C4-2B (cell line): ENCODE measurements at regions not wholly inside any gene's neighbourhood (a gene's known extent, or its start where the extent isn't known, plus 50 kb on each side); places are given as distances from the start of the nearest gene placed in this dataset.

Experiments
- H3K27ac ChIP-seq: fragments of 450-650 bp; 2 replicates; pipeline ENCODE4 v1.5.1; 2017
- ZFX ChIP-seq: fragments of 450-650 bp; IDR thresholded peaks from 2 replicates; pipeline ENCODE4 v1.6.1; 2017
- TF ChIP-seq, protein P1 (sequence below): fragments of 450-650 bp; conservative IDR thresholded peaks from 2 replicates; pipeline ENCODE4 v1.5.1; 2017; ENCODE audit warnings: mild to moderate bottlenecking

DNA sequence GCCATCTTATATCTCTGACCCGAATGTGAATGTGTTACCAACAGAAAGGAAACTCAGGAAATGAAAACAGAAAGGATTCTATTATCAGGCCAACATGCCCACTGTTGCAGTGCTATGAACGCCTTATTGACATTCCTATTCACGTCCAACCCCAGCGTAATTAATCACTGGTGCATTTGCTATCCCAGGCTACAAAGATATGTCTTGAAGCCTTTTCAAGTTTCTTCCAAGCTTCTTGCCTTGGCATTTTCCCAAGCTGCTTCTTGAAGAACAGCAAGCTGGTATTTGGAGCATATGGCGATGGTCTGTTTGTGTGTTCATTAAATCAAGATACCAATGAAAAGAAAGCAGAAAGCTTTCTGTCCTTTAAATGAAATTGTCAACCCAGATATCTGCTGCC lies 579.2 kb upstream of the ZNF462 start:
- H3K27ac ChIP-seq: no peak overlapping the region

DNA sequence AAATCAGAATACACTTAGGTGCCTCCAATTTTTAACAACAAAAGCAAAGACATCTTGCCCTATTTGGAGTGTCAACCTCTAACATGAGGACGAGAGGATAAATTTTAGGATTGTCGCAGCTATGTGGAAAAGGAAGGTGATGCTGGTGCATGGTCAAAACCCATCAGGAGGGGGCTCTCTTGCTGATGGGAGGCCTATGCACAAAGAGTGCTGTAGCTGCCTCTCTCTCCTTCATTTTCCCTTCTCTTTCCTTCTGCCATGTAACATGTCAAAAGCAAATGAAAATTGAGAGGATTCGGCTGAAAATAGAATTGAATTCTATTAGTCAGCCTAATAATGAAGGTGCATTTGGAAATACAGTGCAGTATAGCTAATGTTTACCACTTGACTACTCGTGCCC lies 578.7 kb upstream of the ZNF462 start:
- TF ChIP-seq, protein P1, sequence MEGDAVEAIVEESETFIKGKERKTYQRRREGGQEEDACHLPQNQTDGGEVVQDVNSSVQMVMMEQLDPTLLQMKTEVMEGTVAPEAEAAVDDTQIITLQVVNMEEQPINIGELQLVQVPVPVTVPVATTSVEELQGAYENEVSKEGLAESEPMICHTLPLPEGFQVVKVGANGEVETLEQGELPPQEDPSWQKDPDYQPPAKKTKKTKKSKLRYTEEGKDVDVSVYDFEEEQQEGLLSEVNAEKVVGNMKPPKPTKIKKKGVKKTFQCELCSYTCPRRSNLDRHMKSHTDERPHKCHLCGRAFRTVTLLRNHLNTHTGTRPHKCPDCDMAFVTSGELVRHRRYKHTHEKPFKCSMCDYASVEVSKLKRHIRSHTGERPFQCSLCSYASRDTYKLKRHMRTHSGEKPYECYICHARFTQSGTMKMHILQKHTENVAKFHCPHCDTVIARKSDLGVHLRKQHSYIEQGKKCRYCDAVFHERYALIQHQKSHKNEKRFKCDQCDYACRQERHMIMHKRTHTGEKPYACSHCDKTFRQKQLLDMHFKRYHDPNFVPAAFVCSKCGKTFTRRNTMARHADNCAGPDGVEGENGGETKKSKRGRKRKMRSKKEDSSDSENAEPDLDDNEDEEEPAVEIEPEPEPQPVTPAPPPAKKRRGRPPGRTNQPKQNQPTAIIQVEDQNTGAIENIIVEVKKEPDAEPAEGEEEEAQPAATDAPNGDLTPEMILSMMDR: peak; percentile 30
- TF ChIP-seq ZFX: no peak
- no peak overlapping the region for H3K27ac ChIP-seq

More for the DNA sequence above, 579.2 kb upstream of the ZNF462 start:
- TF ChIP-seq, protein P1: no peak
- no peak for TF ChIP-seq ZFX

DNA sequence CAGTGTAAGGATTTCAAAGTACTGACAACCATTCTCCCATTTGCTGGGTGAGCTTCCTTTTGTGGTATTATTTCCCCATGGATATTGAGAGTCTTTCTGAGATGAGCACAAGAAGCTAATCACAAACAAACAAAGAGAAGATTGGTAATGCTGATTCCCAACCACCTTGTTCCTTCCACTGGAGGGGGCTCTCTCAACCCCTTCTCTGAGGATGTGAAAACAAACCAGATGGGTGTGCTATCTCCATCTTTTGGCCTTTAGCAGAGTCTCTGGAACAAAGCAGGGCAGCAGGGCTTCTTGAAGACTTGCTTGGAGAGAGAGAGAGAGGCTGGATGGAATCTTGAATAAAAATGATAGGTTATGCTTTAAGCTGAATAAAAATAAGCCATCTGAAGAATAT lies 576.7 kb upstream of the ZNF462 start:
- no peak overlapping the region for H3K27ac ChIP-seq
- no peak for TF ChIP-seq ZFX
- TF ChIP-seq, protein P1: peak; percentile 26

DNA sequence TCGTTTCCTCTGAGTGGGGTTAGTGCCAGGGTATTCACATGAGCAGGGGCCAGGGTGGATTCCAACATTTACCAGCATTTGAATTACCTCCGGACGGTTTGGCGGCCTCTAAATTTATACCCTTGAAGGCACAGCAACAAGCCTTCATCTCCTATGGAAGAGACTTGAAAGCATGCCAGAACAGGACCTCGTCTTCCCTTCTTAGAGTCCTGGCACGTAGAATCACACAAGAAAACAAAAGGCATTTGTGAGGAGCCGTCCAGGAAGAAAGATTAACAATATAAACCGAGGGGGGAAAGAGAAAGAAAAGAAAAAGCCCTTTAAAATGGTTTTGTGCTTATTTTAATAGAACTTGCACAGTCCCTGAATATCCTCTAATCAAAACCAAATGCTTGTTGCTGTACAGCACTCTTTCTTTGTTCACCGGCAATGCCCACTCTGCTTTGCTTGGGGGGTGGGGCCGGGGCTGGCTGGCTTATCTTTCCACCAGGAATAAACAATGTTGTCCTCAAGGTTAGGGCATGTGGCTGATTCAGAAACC lies 575.8 kb upstream of the ZNF462 start:
- H3K27ac ChIP-seq: no peak overlapping the region
- no peak for TF ChIP-seq ZFX
- TF ChIP-seq, protein P1: no peak

DNA sequence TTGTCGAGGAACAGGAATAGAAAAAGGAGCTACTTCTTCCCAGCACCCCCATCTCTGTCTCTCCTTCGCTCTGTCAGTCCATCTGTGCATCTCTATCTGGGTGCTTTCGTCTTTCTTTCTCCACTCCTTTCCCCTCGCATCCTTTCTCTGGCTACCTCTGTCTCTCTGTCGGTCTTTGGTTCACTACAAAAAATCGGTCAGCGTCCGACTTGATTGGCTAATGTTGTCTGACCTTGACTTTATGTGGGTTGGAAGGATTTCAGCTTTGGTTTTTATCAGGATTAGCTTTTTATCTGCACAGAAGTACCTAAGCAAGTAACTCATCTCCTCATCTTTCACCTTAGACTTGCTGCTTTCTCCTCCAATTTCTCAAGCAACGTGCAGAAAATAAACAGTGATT lies 575.2 kb upstream of the ZNF462 start:
- TF ChIP-seq ZFX: no peak
- TF ChIP-seq, protein P1: no peak
- H3K27ac ChIP-seq: no peak overlapping the region

DNA sequence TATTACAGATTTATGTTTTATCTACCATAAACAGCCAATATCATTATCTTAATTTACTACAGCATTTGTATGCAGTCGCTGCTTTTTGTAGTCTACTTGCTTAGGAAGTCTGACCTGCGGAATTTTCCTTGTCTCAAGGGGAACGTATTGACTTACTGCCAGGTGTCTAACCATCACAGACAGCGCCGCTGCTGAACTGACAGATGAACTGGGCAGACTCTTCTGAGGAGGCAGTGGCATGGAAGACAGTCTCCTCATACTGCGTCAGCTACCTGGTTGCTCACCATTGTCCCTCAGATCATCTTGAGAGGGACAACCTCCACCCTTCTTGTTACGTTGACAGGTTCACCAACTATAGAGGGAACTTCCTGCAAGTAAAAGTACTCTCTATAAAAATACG lies 574.3 kb upstream of the ZNF462 start:
- H3K27ac ChIP-seq: no peak overlapping the region
- TF ChIP-seq ZFX: no peak
- TF ChIP-seq, protein P1: no peak

DNA sequence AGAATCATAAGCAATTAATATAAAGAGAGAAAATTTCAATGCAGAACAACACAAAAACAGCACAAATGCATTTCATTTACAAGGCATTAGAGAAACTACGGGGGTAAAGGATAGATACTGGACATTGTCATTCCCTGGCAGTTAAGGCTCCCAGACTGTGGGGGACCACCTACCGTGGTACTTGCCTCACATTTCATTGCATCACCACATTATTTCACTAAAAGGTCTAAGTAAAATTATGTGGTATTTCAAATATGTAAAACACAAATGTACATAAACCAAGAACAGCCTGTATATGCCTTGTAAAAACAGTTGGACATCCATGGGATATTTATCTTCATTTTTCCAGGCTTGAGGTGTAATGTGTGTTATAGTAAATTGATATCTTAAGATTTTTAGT lies 571.2 kb upstream of the ZNF462 start:
- no peak overlapping the region for H3K27ac ChIP-seq
- TF ChIP-seq, protein P1: no peak
- no peak for TF ChIP-seq ZFX
